ENCODE measurements at regions not wholly inside any gene's neighbourhood (a gene's known extent, or its start where the extent isn't known, plus 50 kb on each side); places are given as distances from the start of the nearest gene placed in this dataset.

DNA sequence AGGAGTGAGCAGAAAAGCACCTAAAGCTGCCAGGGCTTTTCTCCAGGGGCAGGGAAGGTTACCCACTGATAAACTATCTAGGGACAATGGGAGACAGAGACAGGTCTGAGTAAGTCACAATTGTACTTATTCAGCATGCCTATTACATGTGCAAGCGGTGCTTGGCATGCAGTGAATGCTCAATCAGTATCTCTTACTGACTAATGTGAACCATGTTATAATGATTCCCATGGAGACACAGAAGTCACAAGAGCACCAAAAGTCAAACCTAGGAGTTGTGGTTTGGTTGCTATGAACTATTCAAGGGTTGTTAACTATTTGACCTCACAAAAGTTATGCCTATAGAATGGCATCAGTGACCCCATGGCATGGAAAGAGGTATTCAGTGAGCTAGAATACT, 50.0 kb upstream of the RASGRP1 start:
- TF ChIP-seq POLR2AphosphoS5 (IDR thresholded peaks at IDR 0.05; ENCODE audit: low read depth, low read length) (no peak), TCF7L2 (IDR thresholded peaks at IDR 0.05; ENCODE audit: low read depth, low read length) (no peak), SIN3A (IDR thresholded peaks at IDR 0.05; ENCODE audit: borderline replicate concordance, insufficient read depth, low read depth, low read length) (no peak)
- TF ChIP-seq, protein P1, sequence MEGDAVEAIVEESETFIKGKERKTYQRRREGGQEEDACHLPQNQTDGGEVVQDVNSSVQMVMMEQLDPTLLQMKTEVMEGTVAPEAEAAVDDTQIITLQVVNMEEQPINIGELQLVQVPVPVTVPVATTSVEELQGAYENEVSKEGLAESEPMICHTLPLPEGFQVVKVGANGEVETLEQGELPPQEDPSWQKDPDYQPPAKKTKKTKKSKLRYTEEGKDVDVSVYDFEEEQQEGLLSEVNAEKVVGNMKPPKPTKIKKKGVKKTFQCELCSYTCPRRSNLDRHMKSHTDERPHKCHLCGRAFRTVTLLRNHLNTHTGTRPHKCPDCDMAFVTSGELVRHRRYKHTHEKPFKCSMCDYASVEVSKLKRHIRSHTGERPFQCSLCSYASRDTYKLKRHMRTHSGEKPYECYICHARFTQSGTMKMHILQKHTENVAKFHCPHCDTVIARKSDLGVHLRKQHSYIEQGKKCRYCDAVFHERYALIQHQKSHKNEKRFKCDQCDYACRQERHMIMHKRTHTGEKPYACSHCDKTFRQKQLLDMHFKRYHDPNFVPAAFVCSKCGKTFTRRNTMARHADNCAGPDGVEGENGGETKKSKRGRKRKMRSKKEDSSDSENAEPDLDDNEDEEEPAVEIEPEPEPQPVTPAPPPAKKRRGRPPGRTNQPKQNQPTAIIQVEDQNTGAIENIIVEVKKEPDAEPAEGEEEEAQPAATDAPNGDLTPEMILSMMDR (IDR thresholded peaks at IDR 0.05) = no peak
- TF ChIP-seq, protein P2, sequence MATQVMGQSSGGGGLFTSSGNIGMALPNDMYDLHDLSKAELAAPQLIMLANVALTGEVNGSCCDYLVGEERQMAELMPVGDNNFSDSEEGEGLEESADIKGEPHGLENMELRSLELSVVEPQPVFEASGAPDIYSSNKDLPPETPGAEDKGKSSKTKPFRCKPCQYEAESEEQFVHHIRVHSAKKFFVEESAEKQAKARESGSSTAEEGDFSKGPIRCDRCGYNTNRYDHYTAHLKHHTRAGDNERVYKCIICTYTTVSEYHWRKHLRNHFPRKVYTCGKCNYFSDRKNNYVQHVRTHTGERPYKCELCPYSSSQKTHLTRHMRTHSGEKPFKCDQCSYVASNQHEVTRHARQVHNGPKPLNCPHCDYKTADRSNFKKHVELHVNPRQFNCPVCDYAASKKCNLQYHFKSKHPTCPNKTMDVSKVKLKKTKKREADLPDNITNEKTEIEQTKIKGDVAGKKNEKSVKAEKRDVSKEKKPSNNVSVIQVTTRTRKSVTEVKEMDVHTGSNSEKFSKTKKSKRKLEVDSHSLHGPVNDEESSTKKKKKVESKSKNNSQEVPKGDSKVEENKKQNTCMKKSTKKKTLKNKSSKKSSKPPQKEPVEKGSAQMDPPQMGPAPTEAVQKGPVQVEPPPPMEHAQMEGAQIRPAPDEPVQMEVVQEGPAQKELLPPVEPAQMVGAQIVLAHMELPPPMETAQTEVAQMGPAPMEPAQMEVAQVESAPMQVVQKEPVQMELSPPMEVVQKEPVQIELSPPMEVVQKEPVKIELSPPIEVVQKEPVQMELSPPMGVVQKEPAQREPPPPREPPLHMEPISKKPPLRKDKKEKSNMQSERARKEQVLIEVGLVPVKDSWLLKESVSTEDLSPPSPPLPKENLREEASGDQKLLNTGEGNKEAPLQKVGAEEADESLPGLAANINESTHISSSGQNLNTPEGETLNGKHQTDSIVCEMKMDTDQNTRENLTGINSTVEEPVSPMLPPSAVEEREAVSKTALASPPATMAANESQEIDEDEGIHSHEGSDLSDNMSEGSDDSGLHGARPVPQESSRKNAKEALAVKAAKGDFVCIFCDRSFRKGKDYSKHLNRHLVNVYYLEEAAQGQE (IDR thresholded peaks at IDR 0.05; ENCODE audit: insufficient read depth in 1 of 2, low read depth in 2 of 2, low read length in 1 of 2) = no peak

All from Panc1 (cell line).